ENCODE measurements at regions not wholly inside any gene's neighbourhood (a gene's known extent, or its start where the extent isn't known, plus 50 kb on each side); places are given as distances from the start of the nearest gene placed in this dataset.
"Not testable (repeated sequence)": the region's sequence is repeated elsewhere in the genome, so short reads cannot be mapped to it uniquely, and the experiment has no call there.

- no peaks in the 10 kb centered on the region for H3K9me3 ChIP-seq (replicated peaks; ENCODE audit: control insufficient read depth, insufficient read depth, low read length)
- H3K36me3 ChIP-seq (ENCODE audit: control insufficient read depth in 2 of 2, insufficient read depth in 2 of 2, low read length in 1 of 2) = no peaks in the 10 kb centered on the region
- H3K27me3 ChIP-seq (replicated peaks in 1 of 2; ENCODE audit: control insufficient read depth in 2 of 2, insufficient read depth in 2 of 2, low read length in 1 of 2) = no peaks in the 10 kb centered on the region
- H4K20me1 ChIP-seq (ENCODE audit: control insufficient read depth, insufficient read depth) = no peaks in the 10 kb centered on the region
- intact Hi-C loops (cut with micrococcal nuclease; ENCODE audit: unreplicated experiment) = no loop called here
- FAIRE-seq = no peak
- H3K27ac ChIP-seq (ENCODE audit: control insufficient read depth, insufficient read depth) = no peak overlapping the region
- in situ Hi-C loops (cut with MboI) = no loop called here
- CTCF ChIA-PET = no interaction called here
- 68% methylated on average over 13 of the region's 13 CpGs for WGBS (ENCODE audit: insufficient coverage, insufficient replicate concordance, low lambda C conversion rate, missing lambda C conversion rate)
- POLR2A ChIA-PET = no interaction called here
- TF ChIP-seq MAX (IDR thresholded peaks at IDR 0.05; ENCODE audit: low read depth, low read length) (no peak), USF1 (IDR thresholded peaks at IDR 0.05; ENCODE audit: borderline replicate concordance, extremely low read length, insufficient read depth, low read depth, low read length) (no peak), CUX1 (IDR thresholded peaks at IDR 0.05; ENCODE audit: insufficient replicate concordance, low read depth, low read length) (no peak), ESRRA (IDR thresholded peaks at IDR 0.05; ENCODE audit: low read length) (no peak), CREM (IDR thresholded peaks at IDR 0.05; ENCODE audit: low read depth) (no peak), BACH1 (IDR thresholded peaks at IDR 0.05; ENCODE audit: borderline replicate concordance) (no peak)
- no peaks in the 10 kb centered on the region for H3K4me1 ChIP-seq (ENCODE audit: control insufficient read depth, insufficient read depth, low read length)
- H3K79me2 ChIP-seq (ENCODE audit: control insufficient read depth, insufficient read depth, low read length) = no peaks in the 10 kb centered on the region
- no peak overlapping the region for H2AFZ ChIP-seq (ENCODE audit: control insufficient read depth, low read depth, low read length)
- no peak overlapping the region for H3K4me3 ChIP-seq
- no peak overlapping the region for H3K4me2 ChIP-seq (ENCODE audit: control insufficient read depth, insufficient read depth)
- no TSS peak for BruUV-seq (replicated peaks)
- RAD21 ChIA-PET (ENCODE audit: unreplicated experiment) = no interaction called here
- no peak for DNase-seq (ENCODE audit: low read depth, low spot score)
- no peak for ATAC-seq
- no peak overlapping the region for H3K9ac ChIP-seq (ENCODE audit: control insufficient read depth, insufficient read depth, low read length)
- SMC1A ChIA-PET (ENCODE audit: uncharacterized antibody, unreplicated experiment) = no interaction called here
Measured at GRCh38 chr1:102661481-102661880, 446.8 kb downstream of the COL11A1 start.

- H3K27me3 ChIP-seq (replicated peaks in 1 of 2; ENCODE audit: control insufficient read depth in 2 of 2, insufficient read depth in 2 of 2, low read length in 1 of 2); H3K36me3 ChIP-seq (ENCODE audit: control insufficient read depth in 2 of 2, insufficient read depth in 2 of 2, low read length in 1 of 2); CTCF ChIA-PET; ATAC-seq; H3K4me1 ChIP-seq (ENCODE audit: control insufficient read depth, insufficient read depth, low read length); H3K79me2 ChIP-seq (ENCODE audit: control insufficient read depth, insufficient read depth, low read length); H3K9me3 ChIP-seq (replicated peaks; ENCODE audit: control insufficient read depth, insufficient read depth, low read length); H4K20me1 ChIP-seq (ENCODE audit: control insufficient read depth, insufficient read depth); intact Hi-C loops (cut with micrococcal nuclease; ENCODE audit: unreplicated experiment); in situ Hi-C loops (cut with MboI); POLR2A ChIA-PET; RAD21 ChIA-PET (ENCODE audit: unreplicated experiment); H2AFZ ChIP-seq (ENCODE audit: control insufficient read depth, low read depth, low read length); DNase-seq (ENCODE audit: low read depth, low spot score); H3K9ac ChIP-seq (ENCODE audit: control insufficient read depth, insufficient read depth, low read length); SMC1A ChIA-PET (ENCODE audit: uncharacterized antibody, unreplicated experiment); FAIRE-seq; H3K4me2 ChIP-seq (ENCODE audit: control insufficient read depth, insufficient read depth); BruUV-seq (replicated peaks); H3K27ac ChIP-seq (ENCODE audit: control insufficient read depth, insufficient read depth); H3K4me3 ChIP-seq: not testable (repeated sequence)
- WGBS (ENCODE audit: insufficient coverage, insufficient replicate concordance, low lambda C conversion rate, missing lambda C conversion rate) = 78% methylated on average over 45 of the region's 47 CpGs
Measured at GRCh38 chr1:102659876-102660483, 448.3 kb downstream of the COL11A1 start.
